ENCODE measurements at regions not wholly inside any gene's neighbourhood (a gene's known extent, or its start where the extent isn't known, plus 50 kb on each side); places are given as distances from the start of the nearest gene placed in this dataset.

- Histone ChIP-seq H3K27ac (ENCODE audit: low read depth) (no peak overlapping the region), H3K9me2 (ENCODE audit: insufficient read depth) (no peaks in the 10 kb centered on the region), H3K4me2 (no peak overlapping the region), H3K36me3 (ENCODE audit: insufficient read depth) (no peaks in the 10 kb centered on the region), H3K4me1 (ENCODE audit: insufficient read depth) (no peaks in the 10 kb centered on the region), H3K27me3 (ENCODE audit: insufficient read depth) (no peaks in the 10 kb centered on the region), H3F3A (replicated peaks; ENCODE audit: low read depth) (no peaks in the 10 kb centered on the region), H3K4me3 (no peak overlapping the region), H4K20me1 (replicated peaks; ENCODE audit: insufficient read depth) (no peaks in the 10 kb centered on the region), H3K79me2 (replicated peaks; ENCODE audit: insufficient read depth) (no peaks in the 10 kb centered on the region), H2AFZ (no peak overlapping the region)
- no peak for DNase-seq (ENCODE audit: low spot score)
- no peak overlapping the region for H3K4me3 Mint-ChIP-seq
- H3K27me3 Mint-ChIP-seq (ENCODE audit: insufficient read depth, low read depth, poor library complexity) = no peaks in the 10 kb centered on the region
- no peaks in the 10 kb centered on the region; the same call in 2 of the 3 replicates for H3K4me1 Mint-ChIP-seq
- no peaks in the 10 kb centered on the region for H3K9me3 Mint-ChIP-seq
- TF ChIP-seq ETS1 (IDR thresholded peaks at IDR 0.05) (no peak), CTCF (conservative IDR thresholded peaks at IDR 0.05; ENCODE audit: low read depth in 2 of 2) (no peak), CREB1 (CRISPR knock-in tag; IDR thresholded peaks at IDR 0.05; ENCODE audit: low read depth) (no peak), STAT1 (IDR thresholded peaks at IDR 0.05; ENCODE audit: unreplicated experiment) (no peak), EZH2 (IDR thresholded peaks at IDR 0.05; ENCODE audit: low read depth, unreplicated experiment) (no peak), ZNF462 (CRISPR knock-in tag; IDR thresholded peaks at IDR 0.05) (no peak), REST (IDR thresholded peaks at IDR 0.05; ENCODE audit: unreplicated experiment) (no peak), JUNB (IDR thresholded peaks at IDR 0.05; ENCODE audit: unreplicated experiment) (no peak), NANOG (IDR thresholded peaks at IDR 0.05; ENCODE audit: borderline replicate concordance) (no peak), ZNF331 (CRISPR knock-in tag; IDR thresholded peaks at IDR 0.05; ENCODE audit: low read depth) (no peak), POLR2AphosphoS5 (IDR thresholded peaks at IDR 0.05; ENCODE audit: low read depth) (no peak), EZH2phosphoT487 (IDR thresholded peaks at IDR 0.05; ENCODE audit: unreplicated experiment) (no peak)
- no peak for ATAC-seq
- no peaks in the 10 kb centered on the region for H3K36me3 Mint-ChIP-seq (ENCODE audit: low read depth)
- H3K27ac Mint-ChIP-seq = no peak overlapping the region
These were observed 874.1 kb upstream of the LRATD1 start for GRCh38 chr2:13758412-13758811.
